ENCODE measurements at regions not wholly inside any gene's neighbourhood (a gene's known extent, or its start where the extent isn't known, plus 50 kb on each side); places are given as distances from the start of the nearest gene placed in this dataset.
"Not testable (repeated sequence)": the region's sequence is repeated elsewhere in the genome, so short reads cannot be mapped to it uniquely, and the experiment has no call there.

DNA sequence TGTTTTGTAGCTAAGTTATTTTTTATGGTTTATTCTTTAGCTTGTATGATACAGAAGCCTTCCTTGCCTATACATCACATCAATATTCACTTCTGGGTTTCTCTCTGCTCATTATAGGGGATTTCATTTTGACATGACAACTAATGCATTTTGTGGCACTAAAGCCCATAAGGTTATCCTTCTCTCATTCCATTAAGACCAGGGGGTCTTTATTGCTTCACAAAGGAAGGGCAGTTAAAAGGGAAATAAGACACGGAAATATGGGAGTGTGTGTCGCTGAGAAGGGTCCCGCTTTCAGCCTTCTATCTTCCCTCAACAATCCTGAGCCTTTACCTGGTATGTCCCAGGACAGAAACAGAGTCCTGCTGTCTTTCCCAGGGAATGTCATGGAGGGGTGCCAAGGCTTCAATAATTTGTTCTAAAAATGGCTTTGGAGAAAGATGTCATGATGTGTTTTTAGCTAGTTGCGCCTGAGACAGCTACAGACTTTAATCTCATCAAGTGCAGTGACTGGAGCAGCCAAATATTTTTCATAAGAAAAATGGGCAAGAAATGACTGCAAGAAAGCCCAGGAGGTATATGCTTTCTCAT lies 1145.4 kb upstream of the TMEM132C start:
- no peak for DNase-seq (ENCODE audit: low spot score)
- CTCF ChIA-PET, result interaction anchor here (0.6 kb wide), 1 partner anchor 56 kb away, joined by 3 read pairs; no protein-coding TSS in a partner anchor
- TF ChIP-seq, protein P1, sequence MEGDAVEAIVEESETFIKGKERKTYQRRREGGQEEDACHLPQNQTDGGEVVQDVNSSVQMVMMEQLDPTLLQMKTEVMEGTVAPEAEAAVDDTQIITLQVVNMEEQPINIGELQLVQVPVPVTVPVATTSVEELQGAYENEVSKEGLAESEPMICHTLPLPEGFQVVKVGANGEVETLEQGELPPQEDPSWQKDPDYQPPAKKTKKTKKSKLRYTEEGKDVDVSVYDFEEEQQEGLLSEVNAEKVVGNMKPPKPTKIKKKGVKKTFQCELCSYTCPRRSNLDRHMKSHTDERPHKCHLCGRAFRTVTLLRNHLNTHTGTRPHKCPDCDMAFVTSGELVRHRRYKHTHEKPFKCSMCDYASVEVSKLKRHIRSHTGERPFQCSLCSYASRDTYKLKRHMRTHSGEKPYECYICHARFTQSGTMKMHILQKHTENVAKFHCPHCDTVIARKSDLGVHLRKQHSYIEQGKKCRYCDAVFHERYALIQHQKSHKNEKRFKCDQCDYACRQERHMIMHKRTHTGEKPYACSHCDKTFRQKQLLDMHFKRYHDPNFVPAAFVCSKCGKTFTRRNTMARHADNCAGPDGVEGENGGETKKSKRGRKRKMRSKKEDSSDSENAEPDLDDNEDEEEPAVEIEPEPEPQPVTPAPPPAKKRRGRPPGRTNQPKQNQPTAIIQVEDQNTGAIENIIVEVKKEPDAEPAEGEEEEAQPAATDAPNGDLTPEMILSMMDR (conservative IDR thresholded peaks at IDR 0.05; ENCODE audit: low read depth), result no peak
- POLR2A ChIA-PET (ENCODE audit: low non-redundant PET), result no interaction called here
- no peak overlapping the region for H3K27ac ChIP-seq

DNA sequence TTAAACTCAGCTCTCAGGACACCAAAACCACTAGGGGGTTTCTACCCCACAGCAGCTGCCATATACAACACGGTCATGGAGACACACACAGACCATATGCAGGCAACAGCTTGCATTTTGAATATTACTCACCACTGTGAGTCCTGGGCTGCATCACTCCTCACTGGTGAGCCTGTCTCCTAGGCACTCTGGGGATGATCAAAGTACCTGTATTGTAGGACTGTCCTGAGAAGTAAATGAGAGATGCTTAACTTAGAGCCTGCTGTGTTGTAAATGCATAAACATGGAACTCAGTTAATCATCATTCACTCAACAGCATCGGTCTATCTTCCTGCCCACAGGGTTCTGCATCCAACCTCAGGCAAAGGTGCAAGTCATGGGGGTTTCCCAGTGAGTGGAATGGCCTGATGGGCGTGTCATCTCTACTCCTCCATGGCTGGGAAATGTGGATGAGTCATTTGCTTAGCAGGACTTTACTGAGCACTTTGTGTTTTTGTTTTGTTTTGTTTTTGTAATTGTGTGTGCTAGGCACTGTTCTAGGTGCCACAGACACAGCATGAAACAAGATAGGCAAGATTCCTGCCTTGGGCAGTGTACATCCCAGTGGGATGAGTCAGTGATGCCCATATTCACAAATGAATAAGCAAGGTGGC lies 1141.2 kb upstream of the TMEM132C start:
- DNase-seq (ENCODE audit: low spot score), result peak; percentile 97
- CTCF ChIA-PET, result no interaction called here
- POLR2A ChIA-PET (ENCODE audit: low non-redundant PET), result no interaction called here
- TF ChIP-seq, protein P1 (conservative IDR thresholded peaks at IDR 0.05; ENCODE audit: low read depth), result no peak
- H3K27ac ChIP-seq, result peak overlapping the region; percentile 79

DNA sequence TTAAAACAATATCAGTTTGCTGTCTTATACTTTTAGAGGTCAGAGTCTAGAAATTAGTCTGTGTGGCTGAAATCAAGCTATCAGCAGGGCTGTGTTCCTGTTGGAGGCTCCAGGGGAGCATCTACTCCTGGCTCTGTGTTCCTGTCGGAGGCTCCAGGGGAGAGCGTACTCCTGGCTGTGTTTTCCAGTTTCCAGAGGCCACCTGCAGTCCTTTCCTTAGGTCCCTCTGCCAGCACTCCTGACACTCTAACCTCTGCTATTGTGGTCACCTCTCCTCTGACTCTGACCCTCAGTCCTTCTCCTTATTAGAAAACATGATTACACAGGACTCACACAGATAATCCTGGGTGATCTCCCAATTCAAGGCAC lies 1140.7 kb upstream of the TMEM132C start:
- POLR2A ChIA-PET (ENCODE audit: low non-redundant PET), result no interaction called here
- CTCF ChIA-PET, result no interaction called here

DNA sequence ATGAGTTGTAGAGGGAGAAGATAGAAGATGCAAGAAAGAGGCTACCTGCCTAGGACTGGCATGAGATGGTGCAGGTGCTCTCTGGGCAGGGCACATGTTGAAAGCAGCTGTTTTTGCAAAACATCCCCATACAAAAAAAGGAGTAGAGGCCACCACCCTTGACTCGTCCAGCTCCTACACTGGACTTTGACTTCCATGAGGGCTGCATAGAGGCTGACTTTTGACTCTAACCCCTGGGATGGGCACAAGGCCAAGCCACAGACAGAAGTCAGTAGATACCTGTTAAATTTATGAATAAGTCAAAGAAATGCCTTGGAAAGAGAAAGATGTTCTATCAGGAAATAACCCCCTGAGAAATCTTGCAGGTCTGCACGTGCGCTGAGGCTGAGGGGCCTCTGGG lies 1139.1 kb upstream of the TMEM132C start:
- ChIA-PET CTCF (no interaction called here), POLR2A (ENCODE audit: low non-redundant PET) (no interaction called here)
- DNase-seq (ENCODE audit: low spot score), result no peak
- H3K27ac ChIP-seq, result no peak overlapping the region
- TF ChIP-seq, protein P1 (conservative IDR thresholded peaks at IDR 0.05; ENCODE audit: low read depth), result no peak

More for the DNA sequence above, 1140.7 kb upstream of the TMEM132C start:
- peak overlapping the region; percentile 79 for H3K27ac ChIP-seq
- DNase-seq (ENCODE audit: low spot score), result no peak
- TF ChIP-seq, protein P1 (conservative IDR thresholded peaks at IDR 0.05; ENCODE audit: low read depth), result no peak

DNA sequence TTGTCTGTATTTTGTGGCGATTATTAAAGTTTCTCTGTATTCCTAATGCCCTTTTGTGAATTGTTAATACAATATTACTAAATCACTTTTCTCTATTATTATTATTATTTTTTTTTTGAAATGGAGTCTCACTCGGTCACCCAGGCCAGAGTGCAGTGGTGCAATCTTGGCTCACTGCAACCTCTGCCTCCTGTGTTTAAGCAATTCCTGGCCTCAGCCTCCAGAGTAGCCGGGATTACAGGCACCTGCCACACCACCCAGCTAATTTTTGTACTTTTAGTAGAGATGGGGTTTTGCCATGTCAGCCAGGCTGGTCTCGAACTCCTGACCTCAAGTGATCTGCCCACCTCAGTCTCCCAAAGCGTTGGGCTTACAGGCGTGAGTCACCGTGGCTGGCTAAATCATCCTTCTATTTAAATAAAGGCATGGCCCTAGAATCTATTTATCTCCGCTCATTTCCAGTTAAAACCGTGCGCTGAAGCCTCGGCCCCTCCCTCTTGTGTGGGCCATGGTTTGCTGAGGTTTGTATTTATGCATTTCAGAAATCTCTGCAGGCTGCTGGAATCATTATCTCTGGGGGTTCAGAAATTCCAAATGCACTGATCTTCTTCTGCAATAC lies 1136.4 kb upstream of the TMEM132C start:
- ChIA-PET CTCF (no interaction called here), POLR2A (ENCODE audit: low non-redundant PET) (no interaction called here)
- no peak overlapping the region for H3K27ac ChIP-seq
- TF ChIP-seq, protein P1 (conservative IDR thresholded peaks at IDR 0.05; ENCODE audit: low read depth), result no peak
- no peak for DNase-seq (ENCODE audit: low spot score)

DNA sequence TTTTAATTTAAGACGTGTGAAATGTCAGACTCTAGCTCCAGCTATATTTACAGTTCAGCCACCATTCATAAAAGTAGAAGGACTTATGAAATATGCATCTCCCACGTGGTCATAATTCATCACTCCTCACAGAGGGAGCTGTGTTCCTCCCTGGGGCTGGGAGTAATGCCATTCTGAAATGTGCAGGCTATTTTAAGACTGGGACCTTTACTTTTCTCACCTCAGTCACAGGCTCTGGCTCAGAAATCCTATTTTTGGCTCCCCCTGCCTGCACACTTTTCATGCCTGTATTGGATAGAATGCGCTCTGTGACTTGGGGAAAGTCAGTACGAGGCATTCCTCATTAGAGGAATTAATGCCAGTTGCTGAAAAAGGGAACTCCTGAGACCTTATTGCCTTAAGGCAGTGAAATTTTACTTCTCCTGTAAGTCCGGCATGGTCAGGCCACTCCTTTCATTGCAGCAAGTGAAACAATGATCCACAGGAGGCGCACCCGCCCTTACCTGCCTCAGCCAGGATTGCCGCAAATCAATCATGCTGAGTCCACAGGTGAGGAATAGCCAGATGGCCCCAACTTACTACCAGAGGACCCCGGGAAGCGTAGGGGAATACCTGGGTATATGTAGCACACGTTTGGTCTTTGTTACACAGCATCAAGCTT lies 1133.2 kb upstream of the TMEM132C start:
- CTCF ChIA-PET, result no interaction called here
- POLR2A ChIA-PET (ENCODE audit: low non-redundant PET), result no interaction called here
- TF ChIP-seq, protein P1 (conservative IDR thresholded peaks at IDR 0.05; ENCODE audit: low read depth), result no peak
- DNase-seq (ENCODE audit: low spot score), result no peak
- no peak overlapping the region for H3K27ac ChIP-seq

DNA sequence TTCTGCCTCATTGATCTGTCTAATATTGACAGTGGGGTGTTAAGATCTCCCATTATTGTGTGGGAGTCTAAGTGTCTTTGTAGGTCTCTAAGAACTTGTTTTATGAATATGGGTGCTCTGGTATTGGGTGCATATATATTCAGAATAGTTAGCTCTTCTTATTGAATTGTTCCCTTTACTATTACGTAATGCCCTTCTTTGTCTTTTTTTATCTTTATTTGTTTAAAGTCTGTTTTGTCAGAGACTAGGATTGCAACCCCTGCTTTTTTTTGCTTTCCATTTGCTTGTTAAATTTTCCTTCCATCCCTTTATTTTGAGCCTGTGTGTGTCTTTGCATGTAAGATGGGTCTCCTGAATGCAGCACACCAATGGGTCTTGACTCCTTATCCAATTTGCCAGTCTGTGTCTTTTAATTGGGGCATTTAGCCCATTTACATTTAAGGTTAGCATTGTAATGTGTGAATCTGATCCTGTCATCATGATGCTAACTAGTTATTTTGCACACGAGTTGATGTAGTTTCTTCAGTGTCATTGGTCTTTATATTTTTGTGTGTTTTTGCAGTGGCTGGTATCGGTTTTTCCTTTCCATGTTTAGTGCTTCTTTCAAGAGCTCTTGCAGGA lies 1126.0 kb upstream of the TMEM132C start:
- CTCF ChIA-PET; POLR2A ChIA-PET (ENCODE audit: low non-redundant PET); DNase-seq (ENCODE audit: low spot score); H3K27ac ChIP-seq: not testable (repeated sequence)

Data from RWPE1 (cell line).